Suppressor macrophage (primary cell): ENCODE measurements at regions not wholly inside any gene's neighbourhood (a gene's known extent, or its start where the extent isn't known, plus 50 kb on each side); places are given as distances from the start of the nearest gene placed in this dataset.
"Not testable (repeated sequence)": the region's sequence is repeated elsewhere in the genome, so short reads cannot be mapped to it uniquely, and the experiment has no call there.

Experiments
- DNase-seq, 4 experiments: peaks; one replicate each; pipeline ENCODE4 v3.0.0-alpha.2; 2020 to 2022

DNA sequence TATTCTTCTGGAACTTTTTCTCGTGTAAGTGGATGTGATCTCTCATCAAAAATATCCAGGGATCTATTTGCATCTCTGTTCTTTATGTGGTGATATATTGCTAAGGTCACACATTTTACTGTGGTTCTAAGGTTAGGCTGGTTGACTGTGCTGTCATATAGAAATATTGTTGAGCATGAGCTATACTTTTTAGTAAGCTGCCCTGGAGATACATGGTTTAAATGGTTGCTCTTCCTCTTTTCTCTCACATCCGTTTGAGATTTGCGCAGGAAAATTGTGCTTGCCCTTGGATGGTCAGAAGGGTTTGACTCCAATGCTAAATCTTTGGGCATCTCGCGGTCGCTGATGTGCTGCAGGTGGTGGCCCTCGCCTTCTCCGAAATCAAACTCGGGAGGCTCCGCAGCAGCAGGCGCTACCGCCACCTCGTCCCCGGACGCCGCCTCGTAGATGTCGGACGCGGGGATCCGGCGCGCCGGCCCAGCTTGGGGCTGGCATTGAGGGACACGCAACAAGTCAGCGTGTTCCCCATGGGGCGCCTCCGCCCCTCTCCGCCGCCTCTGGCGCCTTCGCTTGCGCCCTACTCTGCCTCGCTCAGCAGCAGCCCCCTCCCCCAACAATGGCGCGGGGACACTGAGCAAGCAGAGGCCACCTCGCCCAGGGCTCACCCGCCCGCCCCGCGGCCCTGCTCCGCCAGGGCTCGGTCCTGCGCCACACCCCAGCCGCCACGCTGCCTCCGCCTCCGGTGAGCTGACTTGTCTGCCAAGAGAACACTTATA is 154.5 kb downstream of the MSN start:
- DNase-seq, result peak; percentile 3 to 51 (median 21)

DNA sequence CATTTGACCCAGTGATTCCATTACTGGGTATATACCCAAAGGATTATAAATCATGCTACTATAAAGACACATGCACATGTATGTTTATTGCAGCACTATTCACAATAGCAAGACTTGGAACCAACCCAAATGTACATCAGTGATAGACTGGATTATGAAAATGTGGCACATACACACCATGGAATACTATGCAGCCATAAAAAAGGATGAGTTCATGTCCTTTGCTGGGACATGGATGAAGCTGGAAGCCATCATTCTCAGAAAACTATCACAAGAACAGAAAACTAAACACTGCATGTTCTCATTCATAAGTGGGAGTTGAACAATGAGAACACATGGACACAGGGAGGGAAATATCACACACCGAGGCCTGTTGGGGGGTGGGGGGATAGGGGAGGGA is 152.5 kb downstream of the MSN start:
- DNase-seq, result not testable (repeated sequence)

DNA sequence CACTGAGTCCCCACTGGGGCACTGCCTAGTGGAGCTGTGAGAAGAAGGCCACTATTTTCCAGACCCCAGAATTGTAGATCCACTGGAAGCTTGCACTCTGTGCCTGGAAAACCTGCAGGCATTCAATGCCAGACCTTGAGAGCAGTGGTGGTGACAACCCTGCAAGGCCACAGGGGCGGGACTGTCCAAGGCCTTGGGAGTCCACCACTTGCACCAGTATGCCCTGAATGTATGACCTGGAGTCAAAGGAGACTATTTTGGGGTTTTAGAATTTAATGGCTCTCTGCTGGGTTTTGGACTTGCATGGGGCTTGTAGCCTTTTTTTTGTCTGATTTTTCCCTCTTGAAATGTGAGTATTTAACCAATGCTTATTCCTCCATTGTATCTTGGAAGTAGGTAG is 145.8 kb downstream of the MSN start:
- DNase-seq, result no peak

DNA sequence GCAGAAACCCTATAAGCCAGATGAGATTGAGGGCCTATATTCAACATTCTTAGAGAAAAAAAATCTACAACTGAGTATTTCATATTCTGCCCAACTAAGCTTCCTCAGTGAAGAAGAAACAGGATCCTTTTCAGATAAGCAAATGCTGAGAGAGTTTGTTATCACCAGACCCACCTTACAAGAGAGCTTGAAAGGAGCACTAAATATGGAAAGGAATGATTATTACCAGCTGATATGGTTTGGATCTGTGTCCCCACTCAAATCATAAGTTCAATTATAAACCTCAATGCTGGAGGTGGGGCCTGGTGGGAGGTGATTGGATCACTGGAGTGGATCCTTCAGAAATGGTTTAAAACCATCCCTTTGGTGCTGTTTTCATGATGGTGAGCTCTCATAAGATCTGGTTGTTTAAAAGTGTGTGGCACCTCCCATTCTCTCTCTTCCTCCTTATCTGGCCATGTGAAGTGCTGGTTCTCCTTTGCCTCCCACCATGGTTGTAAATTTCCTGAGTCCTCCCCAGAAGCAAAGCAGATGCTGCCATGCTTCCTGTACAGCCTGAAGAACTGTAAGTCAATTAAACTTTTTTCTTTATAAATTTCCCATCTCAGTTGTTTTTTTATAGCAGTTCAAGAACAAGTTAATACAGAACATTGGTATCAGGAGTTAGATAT is 144.2 kb downstream of the MSN start:
- DNase-seq, result peak in 1 of 4 experiments; percentile 0
